ENCODE measurements at regions not wholly inside any gene's neighbourhood (a gene's known extent, or its start where the extent isn't known, plus 50 kb on each side); places are given as distances from the start of the nearest gene placed in this dataset.
A peak's percentile ranks its signal among the peaks of the same experiment; 100 is the strongest.

GRCh38 chr5:164184158-164184557, 678.7 kb downstream of the MAT2B start:
- no peaks in the 10 kb centered on the region for H3K27me3 Mint-ChIP-seq (ENCODE audit: low read depth)
- CTCF ChIA-PET, result no interaction called here
- peak overlapping the region; percentile 80 for H3K27ac Mint-ChIP-seq
- no peaks in the 10 kb centered on the region for H3K9me3 Mint-ChIP-seq
- no peak overlapping the region for H3K4me3 Mint-ChIP-seq
- POLR2A ChIA-PET, result no interaction called here
- peaks cover 37% of the 10 kb centered on the region for H3K4me1 Mint-ChIP-seq
- DNase-seq (ENCODE audit: low spot score) (no peak), ATAC-seq (peak; percentile 89)
- TF ChIP-seq AFF4 (CRISPR knock-in tag; IDR thresholded peaks at IDR 0.05; ENCODE audit: borderline replicate concordance) (no peak), ZNF396 (CRISPR knock-in tag; IDR thresholded peaks at IDR 0.05; ENCODE audit: borderline replicate concordance) (no peak), ZNF425 (CRISPR knock-in tag; conservative IDR thresholded peaks at IDR 0.05) (no peak), ZNF423 (CRISPR knock-in tag; IDR thresholded peaks at IDR 0.05) (no peak), HMGXB4 (CRISPR knock-in tag; IDR thresholded peaks at IDR 0.05) (no peak), STAT6 (CRISPR knock-in tag; conservative IDR thresholded peaks at IDR 0.05; ENCODE audit: low read depth) (no peak), KAT7 (CRISPR knock-in tag; IDR thresholded peaks at IDR 0.05; ENCODE audit: borderline replicate concordance) (no peak), CREM (CRISPR knock-in tag; IDR thresholded peaks at IDR 0.05) (no peak), ZNF219 (CRISPR knock-in tag; IDR thresholded peaks at IDR 0.05; ENCODE audit: borderline replicate concordance) (no peak), NR1H2 (CRISPR knock-in tag; IDR thresholded peaks at IDR 0.05) (no peak), NFATC4 (CRISPR knock-in tag; IDR thresholded peaks at IDR 0.05) (no peak)
- H3K36me3 Mint-ChIP-seq, result no peaks in the 10 kb centered on the region

- TF ChIP-seq JUN (CRISPR knock-in tag; IDR thresholded peaks at IDR 0.05) (no peak), GABPB1 (CRISPR knock-in tag; IDR thresholded peaks at IDR 0.05) (no peak), ZSCAN18 (CRISPR knock-in tag; IDR thresholded peaks at IDR 0.05) (no peak), USF1 (CRISPR knock-in tag; IDR thresholded peaks at IDR 0.05) (no peak), CREM (CRISPR knock-in tag; IDR thresholded peaks at IDR 0.05) (no peak), NR3C1 (CRISPR knock-in tag; conservative IDR thresholded peaks at IDR 0.05; ENCODE audit: low read depth) (no peak), TP53 (CRISPR knock-in tag; IDR thresholded peaks at IDR 0.05) (no peak)
- Mint-ChIP-seq H3K36me3 (no peaks in the 10 kb centered on the region), H3K27me3 (ENCODE audit: low read depth) (no peaks in the 10 kb centered on the region), H3K9me3 (no peaks in the 10 kb centered on the region), H3K4me1 (peaks cover 37% of the 10 kb centered on the region), H3K4me3 (no peak overlapping the region), H3K27ac (no peak overlapping the region)
- ChIA-PET POLR2A (no interaction called here), CTCF (no interaction called here)
- DNase-seq (ENCODE audit: low spot score), result no peak
- ATAC-seq, result no peak
Observed at GRCh38 chr5:164185000-164185399, 679.6 kb downstream of the MAT2B start.
